GM21737 (cell line): ENCODE measurements at regions not wholly inside any gene's neighbourhood (a gene's known extent, or its start where the extent isn't known, plus 50 kb on each side); places are given as distances from the start of the nearest gene placed in this dataset.
"Not testable (repeated sequence)": the region's sequence is repeated elsewhere in the genome, so short reads cannot be mapped to it uniquely, and the experiment has no call there.

Source experiments
- ATAC-seq: cut with Tn5 transposase; IDR thresholded peaks from one replicate; pipeline ENCODE4 v1.9.1; 2021; ENCODE audit warnings: mild to moderate bottlenecking, moderate library complexity; ENCODE audit not compliant: unreplicated experiment

DNA sequence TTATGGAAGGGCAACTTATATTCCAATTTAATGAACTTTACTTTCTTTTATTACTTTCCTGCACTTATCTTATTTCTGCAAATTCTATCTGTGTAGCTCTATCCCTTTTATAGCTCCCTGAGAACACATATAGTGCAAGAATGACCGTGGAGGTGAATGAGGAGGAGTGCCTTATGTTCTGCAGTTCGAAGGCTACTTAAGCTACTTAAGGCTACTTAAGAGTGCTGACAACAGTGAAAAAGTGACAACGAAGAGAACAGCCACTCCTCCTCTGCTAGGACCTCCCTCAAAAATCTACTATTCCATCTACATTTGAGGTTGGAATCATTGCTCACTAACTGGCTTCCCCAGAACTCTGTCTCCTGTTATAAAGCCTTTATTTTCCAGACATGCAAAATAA lies 1365.7 kb upstream of the C9orf72 start:
- ATAC-seq: no peak

- ATAC-seq: no peak
Observed at GRCh38 chr9:28941856-28942255, 1368.6 kb upstream of the C9orf72 start.

DNA sequence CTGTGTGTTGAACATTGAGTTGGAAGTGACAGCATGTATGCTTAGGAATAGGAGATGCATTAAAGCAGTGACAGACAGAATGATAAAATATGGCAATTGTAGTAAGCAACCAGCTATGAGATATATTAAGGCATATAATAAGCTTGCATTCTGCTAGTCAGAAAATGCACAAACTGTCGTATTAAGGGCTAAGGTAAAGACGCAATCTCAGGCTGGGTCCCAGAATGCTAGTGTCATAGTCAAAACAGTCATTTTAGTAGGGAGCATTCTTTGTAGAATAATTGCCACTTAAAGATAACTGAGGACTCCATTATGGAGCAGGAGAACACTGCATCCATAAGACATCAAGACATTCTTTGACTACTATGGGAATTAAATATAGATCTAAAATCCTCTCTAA lies 1369.7 kb upstream of the C9orf72 start:
- no peak for ATAC-seq

DNA sequence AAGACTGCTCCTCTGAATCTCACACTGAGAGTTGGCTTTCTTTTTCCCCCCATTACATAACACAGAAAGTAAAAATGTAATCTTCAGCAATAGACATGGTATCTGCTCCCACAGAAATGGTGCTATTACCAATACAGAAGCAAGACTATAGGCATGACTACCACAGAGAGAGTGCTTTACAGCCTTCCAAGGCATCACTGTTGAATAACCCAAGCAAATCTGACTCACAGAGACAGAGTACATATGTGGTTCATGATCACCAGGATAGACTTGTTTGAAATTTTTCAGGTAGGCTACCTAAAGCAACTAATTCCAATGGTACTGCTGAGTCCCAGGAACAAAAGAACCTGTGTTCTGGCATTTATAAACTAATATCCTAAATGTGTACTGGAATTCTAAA lies 1373.4 kb upstream of the C9orf72 start:
- no peak for ATAC-seq

DNA sequence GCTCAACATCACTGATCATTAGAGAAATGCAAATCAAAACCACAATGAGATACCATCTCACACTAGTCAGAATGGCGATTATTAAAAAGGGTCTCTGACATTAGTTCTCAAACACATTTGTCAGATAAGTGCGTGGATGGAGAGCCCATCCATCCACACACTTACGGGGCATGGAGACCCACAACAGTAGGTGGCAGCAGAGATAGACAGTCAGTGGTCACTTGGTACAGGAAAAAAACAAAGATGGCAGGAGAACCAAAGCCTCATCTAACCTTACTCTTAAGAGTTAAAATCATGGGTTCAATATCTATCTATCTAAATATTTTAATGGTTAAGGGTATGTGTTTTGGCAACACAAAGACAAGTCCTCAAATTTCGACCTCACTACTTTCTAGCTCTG lies 1378.7 kb upstream of the C9orf72 start:
- ATAC-seq: no peak

GRCh38 chr9:28956116-28956880 lies 1383.0 kb upstream of the C9orf72 start:
- ATAC-seq: no peak

GRCh38 chr9:28960602-28961001 lies 1387.3 kb upstream of the C9orf72 start:
- no peak for ATAC-seq

- no peak for ATAC-seq
Observed at GRCh38 chr9:28961623-28962022, 1388.3 kb upstream of the C9orf72 start.

- ATAC-seq: no peak
Observed at GRCh38 chr9:28967226-28967625, 1393.9 kb upstream of the C9orf72 start.

DNA sequence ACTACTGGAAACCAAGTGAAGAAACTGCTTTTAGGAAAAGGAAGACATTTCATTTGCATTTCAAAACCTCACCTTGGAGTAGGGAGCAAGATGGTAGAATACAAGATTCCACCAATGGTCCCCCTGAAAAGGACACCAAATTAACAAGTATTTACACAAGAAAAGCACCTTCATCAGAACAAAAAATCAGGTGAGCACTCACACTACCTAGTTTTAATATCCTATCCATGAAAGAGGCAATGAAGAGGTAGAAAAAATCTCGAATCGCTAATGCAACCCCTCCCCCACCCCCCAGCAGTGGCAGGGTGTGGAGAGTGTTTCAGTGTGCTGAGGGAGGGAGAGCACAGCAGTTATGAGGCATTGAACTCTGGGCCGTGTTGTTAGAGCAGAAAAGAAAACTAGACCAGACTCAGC lies 1397.0 kb upstream of the C9orf72 start:
- ATAC-seq: no peak

GRCh38 chr9:28971881-28972280 lies 1398.6 kb upstream of the C9orf72 start:
- no peak for ATAC-seq

DNA sequence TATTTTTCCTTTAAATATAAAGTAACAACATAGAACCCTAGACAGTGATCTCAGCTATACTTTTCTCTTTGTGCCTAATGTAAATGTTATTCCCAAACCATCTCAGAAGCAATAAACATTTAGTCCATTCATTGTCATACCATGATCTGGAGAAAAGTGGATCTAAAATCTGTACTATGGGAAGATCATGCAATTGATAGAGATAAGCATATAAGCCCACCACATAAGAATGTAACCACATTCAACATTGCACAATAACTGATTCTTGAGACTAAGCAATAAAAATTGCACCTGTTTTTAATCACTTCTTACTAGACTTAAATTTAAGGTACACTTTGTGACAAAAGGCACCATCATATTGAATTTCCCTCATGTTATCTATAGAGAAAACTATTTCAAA lies 1403.0 kb upstream of the C9orf72 start:
- no peak for ATAC-seq

DNA sequence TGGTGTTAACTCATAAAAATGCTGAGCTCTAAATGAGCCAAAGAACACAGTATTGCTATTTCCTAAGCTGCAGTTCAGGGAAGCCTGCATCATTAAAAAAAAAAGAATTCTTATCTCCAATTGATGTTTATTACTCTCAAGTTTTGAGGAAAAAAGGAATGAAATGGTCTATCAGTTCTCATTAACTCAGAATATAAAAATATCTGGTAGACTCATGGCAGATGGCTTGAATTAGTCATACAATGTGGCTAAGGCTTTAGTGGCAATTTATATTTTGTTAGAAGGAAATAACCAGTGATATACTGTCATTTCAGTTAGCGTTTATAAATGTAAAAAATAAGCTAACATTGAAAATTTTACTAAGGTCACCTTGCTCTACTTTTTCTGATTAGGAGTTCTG lies 1403.4 kb upstream of the C9orf72 start:
- no peak for ATAC-seq

- ATAC-seq: no peak
Observed at GRCh38 chr9:28981129-28981528, 1407.8 kb upstream of the C9orf72 start.

DNA sequence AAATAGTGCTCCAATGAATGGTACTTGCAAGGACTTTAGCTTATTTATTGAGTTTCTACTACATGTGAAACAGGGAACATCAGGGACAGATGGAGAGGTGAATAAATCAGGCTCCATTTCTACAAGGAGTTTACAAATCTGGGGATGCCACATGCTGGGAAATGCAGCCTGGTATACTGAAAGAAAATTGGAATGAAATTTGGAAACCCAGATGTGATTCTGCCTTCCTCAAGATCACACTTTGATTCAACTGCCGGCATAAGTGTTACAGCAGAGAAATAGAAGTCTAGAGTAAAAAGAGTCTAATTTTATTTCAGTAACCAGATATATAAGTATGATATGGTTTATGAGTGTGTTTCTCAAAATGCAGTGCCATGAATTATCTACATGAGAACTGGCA lies 1408.4 kb upstream of the C9orf72 start:
- no peak for ATAC-seq

GRCh38 chr9:28984016-28984415 lies 1410.7 kb upstream of the C9orf72 start:
- ATAC-seq: no peak

- not testable (repeated sequence) for ATAC-seq
Observed at GRCh38 chr9:28990009-28990408, 1416.7 kb upstream of the C9orf72 start.

- ATAC-seq: no peak
Observed at GRCh38 chr9:28999057-28999456, 1425.8 kb upstream of the C9orf72 start.

DNA sequence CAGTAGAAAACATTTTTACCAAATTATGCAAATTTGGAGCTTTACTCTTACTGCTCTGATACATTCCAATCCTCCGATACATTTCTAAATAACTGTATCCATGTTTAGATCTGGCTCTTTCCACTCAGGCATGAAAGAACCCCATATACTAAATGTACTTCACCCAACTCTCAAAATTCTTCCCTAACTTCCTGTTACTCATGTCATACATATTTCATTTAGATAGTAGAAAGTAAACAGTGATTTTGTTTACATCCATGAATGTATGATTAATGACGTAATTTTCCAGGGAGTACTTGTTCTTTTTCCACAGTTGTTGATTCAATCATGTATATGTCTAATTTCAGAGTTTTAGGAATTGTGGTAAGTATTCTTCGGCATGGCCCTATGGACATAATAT lies 1426.5 kb upstream of the C9orf72 start:
- no peak for ATAC-seq

- no peak for ATAC-seq
Observed at GRCh38 chr9:29001006-29001405, 1427.7 kb upstream of the C9orf72 start.

GRCh38 chr9:29004988-29005387 lies 1431.7 kb upstream of the C9orf72 start:
- ATAC-seq: no peak

- no peak for ATAC-seq
Observed at GRCh38 chr9:29006628-29007027, 1433.3 kb upstream of the C9orf72 start.

DNA sequence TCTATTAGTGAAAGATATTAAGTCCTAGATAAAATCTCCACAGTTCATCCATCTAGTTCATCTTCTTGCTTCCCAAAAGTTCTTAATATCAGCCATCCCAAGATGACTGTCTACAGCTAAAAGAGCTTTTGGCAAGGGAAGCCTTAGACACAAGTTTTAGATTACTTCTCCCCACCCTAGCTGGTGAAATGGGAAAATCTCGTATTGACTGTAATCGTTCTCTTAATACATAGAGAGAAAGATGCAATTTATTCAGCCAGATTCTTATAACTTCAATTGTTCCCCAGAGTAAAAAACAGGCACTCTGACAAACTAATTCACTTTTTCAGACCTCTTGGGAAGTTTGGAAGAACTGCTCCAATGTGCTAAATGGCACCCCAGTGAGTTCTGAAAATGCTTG lies 1439.6 kb upstream of the C9orf72 start:
- no peak for ATAC-seq
